Breast epithelium (tissue), 4 donors: ENCODE measurements at regions not wholly inside any gene's neighbourhood (a gene's known extent, or its start where the extent isn't known, plus 50 kb on each side); places are given as distances from the start of the nearest gene placed in this dataset.

Experiments used
- DNase-seq, 2 donors: peaks; one replicate each; pipeline ENCODE4 v3.0.0-alpha.2; 2019; ENCODE audit warnings: low spot score in 2 of 2
- H3K27ac ChIP-seq, 2 donors: fragments of 200-600 bp; sonication (generic) in 1 of 2; one replicate each; pipeline ENCODE4 v1.5.1; 2016 to 2019; ENCODE audit warnings: mild to moderate bottlenecking in 1 of 2
- H3K27me3 ChIP-seq, 2 donors: fragments of 200-600 bp; sonication (generic) in 1 of 2; one replicate each; pipeline versions ENCODE4 v1.5.1 to v1.6.0; 2017 to 2019; ENCODE audit warnings: control low read depth in 1 of 2, mild to moderate bottlenecking in 1 of 2
- H3K36me3 ChIP-seq: fragments of 200-600 bp; one replicate; pipeline ENCODE4 v1.5.1; 2019
- H3K4me1 ChIP-seq, 2 donors: fragments of 200-600 bp; sonication (generic); one replicate each; pipeline ENCODE4 v1.5.1; 2016 to 2019; ENCODE audit warnings: control low read depth in 1 of 2
- H3K4me3 ChIP-seq, 3 donors: fragments of 200-600 bp; sonication (generic); 1 replicate in 2 of 3; 2 replicates in 1 of 3; pipeline ENCODE4 v1.5.1; 2016 to 2019; ENCODE audit warnings: mild to moderate bottlenecking in 3 of 3, moderate library complexity in 2 of 3
- H3K9me3 ChIP-seq, 2 donors: fragments of 200-600 bp; sonication (generic) in 1 of 2; one replicate each; pipeline ENCODE4 v1.5.1; 2016 to 2019; ENCODE audit warnings: control low read depth in 1 of 2
- CTCF ChIP-seq, 3 donors: fragments of 450-650 bp; IDR thresholded peaks; one replicate each; pipeline ENCODE4 v1.5.1; 2016 to 2017; ENCODE audit warnings: antibody characterized with exemption in 3 of 3, mild to moderate bottlenecking in 3 of 3, moderate library complexity in 3 of 3
- POLR2A ChIP-seq: fragments of 450-650 bp; IDR thresholded peaks from one replicate; pipeline ENCODE4 v1.6.1; 2016; ENCODE audit warnings: antibody characterized with exemption, mild to moderate bottlenecking, moderate library complexity
- POLR2AphosphoS5 ChIP-seq, 3 donors: sonication (generic); formaldehyde crosslinking; IDR thresholded peaks; one replicate each; pipeline ENCODE4 v1.6.1; 2017; ENCODE audit warnings: antibody characterized with exemption in 3 of 3
- intact Hi-C: fragments of 100-400 bp; cut with DNase I; formaldehyde crosslinking; loops from one replicate; pipeline ENCODE4 v1.15.1; 2023; ENCODE audit warnings: low total_unique reads

DNA sequence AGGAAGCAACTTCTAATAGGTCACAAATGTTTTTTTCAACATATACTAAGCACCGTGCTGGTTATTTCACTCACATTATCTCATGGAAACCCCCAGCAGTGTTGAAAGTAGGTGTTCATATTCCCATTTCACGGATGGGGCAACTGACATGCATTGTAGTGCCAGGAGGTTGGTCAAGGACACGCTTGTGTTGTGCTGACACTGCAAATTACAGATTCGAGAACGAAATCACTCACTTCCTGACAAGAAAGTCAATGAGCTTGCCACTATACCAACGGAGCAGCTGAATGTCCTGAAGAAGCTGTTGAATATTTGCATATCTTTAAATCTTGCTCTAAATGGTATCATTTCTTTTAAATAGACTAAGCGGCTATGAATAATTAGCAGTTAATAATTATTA, 378.0 kb upstream of the C16orf82 start:
- no peaks in the 10 kb centered on the region for H3K27me3 ChIP-seq
- no peak overlapping the region for H3K4me3 ChIP-seq
- no peak overlapping the region for H3K27ac ChIP-seq
- H3K36me3 ChIP-seq: no peaks in the 10 kb centered on the region
- intact Hi-C loops: no loop called here
- H3K9me3 ChIP-seq: peaks cover 0 to 4% of the 10 kb centered on the region in 2 donors
- H3K4me1 ChIP-seq: no peaks in the 10 kb centered on the region
- TF ChIP-seq CTCF (IDR thresholded peaks at IDR 0.05) (no peak), POLR2AphosphoS5 (IDR thresholded peaks at IDR 0.05) (no peak), POLR2A (no peak)
- no peak for DNase-seq

- Histone ChIP-seq H3K36me3 (no peaks in the 10 kb centered on the region), H3K27me3 (no peaks in the 10 kb centered on the region), H3K27ac (no peak overlapping the region), H3K9me3 (no peaks in the 10 kb centered on the region), H3K4me3 (no peak overlapping the region), H3K4me1 (no peaks in the 10 kb centered on the region)
- intact Hi-C loops: no loop called here
- DNase-seq: no peak
- TF ChIP-seq POLR2AphosphoS5 (IDR thresholded peaks at IDR 0.05) (no peak), CTCF (IDR thresholded peaks at IDR 0.05) (no peak), POLR2A (no peak)
These were observed 374.1 kb upstream of the C16orf82 start for GRCh38 chr16:26692658-26693057.

GRCh38 chr16:26697807-26698206, 368.9 kb upstream of the C16orf82 start:
- no peak for DNase-seq
- Histone ChIP-seq H3K27me3 (no peaks in the 10 kb centered on the region), H3K4me3 (no peak overlapping the region), H3K27ac (peak overlapping the region in 1 of 2 donors; percentile 63), H3K9me3 (no peaks in the 10 kb centered on the region), H3K4me1 (no peaks in the 10 kb centered on the region), H3K36me3 (no peaks in the 10 kb centered on the region)
- intact Hi-C loops: no loop called here
- TF ChIP-seq POLR2AphosphoS5 (IDR thresholded peaks at IDR 0.05) (no peak), CTCF (IDR thresholded peaks at IDR 0.05) (no peak), POLR2A (no peak)

DNA sequence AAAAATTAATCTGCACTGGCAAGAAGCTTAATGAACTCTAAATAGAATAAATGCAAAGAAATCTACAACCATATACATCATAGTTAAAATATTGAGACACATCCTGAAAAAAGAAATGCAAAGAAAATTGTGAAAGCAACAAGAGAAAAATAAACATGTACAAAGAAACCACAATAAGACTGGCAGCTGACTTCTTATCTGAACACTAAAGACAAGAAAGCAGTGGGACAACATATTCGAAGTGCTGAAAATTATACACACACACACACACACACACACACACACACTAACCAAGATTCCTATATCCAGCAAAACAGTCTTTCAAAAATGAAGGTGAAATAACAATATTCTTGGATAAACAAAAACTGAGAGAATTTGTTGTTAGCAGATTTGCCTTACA, 366.5 kb upstream of the C16orf82 start:
- H3K36me3 ChIP-seq: no peaks in the 10 kb centered on the region
- no peak for DNase-seq
- H3K4me1 ChIP-seq: no peaks in the 10 kb centered on the region
- intact Hi-C loops: no loop called here
- H3K9me3 ChIP-seq: no peaks in the 10 kb centered on the region
- H3K27ac ChIP-seq: no peak overlapping the region
- no peaks in the 10 kb centered on the region for H3K27me3 ChIP-seq
- no peak overlapping the region for H3K4me3 ChIP-seq
- TF ChIP-seq CTCF (IDR thresholded peaks at IDR 0.05) (no peak), POLR2A (no peak), POLR2AphosphoS5 (IDR thresholded peaks at IDR 0.05) (no peak)

- intact Hi-C loops: no loop called here
- Histone ChIP-seq H3K4me1 (no peaks in the 10 kb centered on the region), H3K27ac (no peak overlapping the region), H3K4me3 (no peak overlapping the region), H3K27me3 (no peaks in the 10 kb centered on the region), H3K9me3 (no peaks in the 10 kb centered on the region), H3K36me3 (no peaks in the 10 kb centered on the region)
- TF ChIP-seq CTCF (IDR thresholded peaks at IDR 0.05) (no peak), POLR2A (no peak), POLR2AphosphoS5 (IDR thresholded peaks at IDR 0.05) (no peak)
- DNase-seq: no peak
These were observed 365.4 kb upstream of the C16orf82 start for GRCh38 chr16:26701243-26701886.
